MCF 10A (cell line): ENCODE measurements at regions not wholly inside any gene's neighbourhood (a gene's known extent, or its start where the extent isn't known, plus 50 kb on each side); places are given as distances from the start of the nearest gene placed in this dataset.
"Not testable (repeated sequence)": the region's sequence is repeated elsewhere in the genome, so short reads cannot be mapped to it uniquely, and the experiment has no call there.

Experiments
- BruUV-seq: library from RNA; stranded (reverse); fragments of 400-500 nt; replicated peaks from 2 replicates; lab custom pipeline; 2021; lab: Mats Ljungman, UMichigan
- CTCF ChIA-PET: fragments of 300-600 bp; sonication (Branson Sonifier 250); formaldehyde crosslinking; extraction: SDS; loops from one replicate; lab custom pipeline; 2021; ENCODE audit warnings: antibody characterized with exemption, inconsistent platforms; lab: Yijun Ruan, JAX
- POLR2A ChIA-PET: fragments of 300-600, 350-650 bp; sonication (Branson Sonifier 250); formaldehyde crosslinking; extraction: SDS; loops from one replicate; lab custom pipeline; 2020; ENCODE audit warnings: antibody characterized with exemption, inconsistent platforms; lab: Yijun Ruan, JAX
- DNase-seq: peaks from one replicate; pipeline ENCODE4 v3.0.0-alpha.2; 2018; ENCODE audit not compliant: unreplicated experiment
- H3K27ac Mint-ChIP-seq: one replicate; pipeline ENCODE4 v1.8.0; 2022; ENCODE audit warnings: mild to moderate bottlenecking, low read depth, mixed read lengths; ENCODE audit not compliant: unreplicated experiment
- H3K27me3 Mint-ChIP-seq: one replicate; pipeline ENCODE4 v1.8.0; 2022; ENCODE audit warnings: mixed read lengths; ENCODE audit not compliant: insufficient read depth, unreplicated experiment
- H3K36me3 Mint-ChIP-seq: one replicate; pipeline ENCODE4 v1.8.0; 2022; ENCODE audit warnings: mild to moderate bottlenecking, moderate library complexity, mixed read lengths; ENCODE audit not compliant: insufficient read depth, unreplicated experiment
- H3K4me1 Mint-ChIP-seq: one replicate; pipeline ENCODE4 v1.8.0; 2022; ENCODE audit warnings: mixed read lengths; ENCODE audit not compliant: insufficient read depth, unreplicated experiment
- H3K4me3 Mint-ChIP-seq: one replicate; pipeline ENCODE4 v1.8.0; 2022; ENCODE audit warnings: mild to moderate bottlenecking, moderate library complexity, mixed read lengths; ENCODE audit not compliant: unreplicated experiment
- H3K9me3 Mint-ChIP-seq: one replicate; pipeline ENCODE4 v1.8.0; 2022; ENCODE audit warnings: mixed read lengths; ENCODE audit not compliant: unreplicated experiment
- CTCF ChIP-seq: fragments of 200-600 bp; IDR thresholded peaks from one replicate; pipeline ENCODE4 v1.8.0; 2022; ENCODE audit warnings: antibody characterized with exemption, mild to moderate bottlenecking; ENCODE audit not compliant: unreplicated experiment
- intact Hi-C: fragments of 100-400 bp; cut with micrococcal nuclease; formaldehyde crosslinking; loops from 2 replicates; pipeline ENCODE4 v1.14.1; 2022

- DNase-seq, intact Hi-C loops, H3K4me1 Mint-ChIP-seq, H3K9me3 Mint-ChIP-seq, H3K27ac Mint-ChIP-seq, H3K4me3 Mint-ChIP-seq, BruUV-seq, POLR2A ChIA-PET, H3K36me3 Mint-ChIP-seq, CTCF ChIA-PET: not testable (repeated sequence)
- peaks cover 21% of the 10 kb centered on the region for H3K27me3 Mint-ChIP-seq
These were observed 135.9 kb upstream of the PROKR2 start for GRCh38 chr20:5452691-5453090.

GRCh38 chr20:5452286-5452685 lies 135.5 kb upstream of the PROKR2 start:
- intact Hi-C loops = not testable (repeated sequence)

GRCh38 chr20:5451643-5452210 lies 135.0 kb upstream of the PROKR2 start:
- no peak overlapping the region for H3K4me3 Mint-ChIP-seq
- H3K4me1 Mint-ChIP-seq = no peaks in the 10 kb centered on the region
- CTCF ChIA-PET = interaction anchor here (0.6 to 8.8 kb wide), 5 partner anchors 7 to 337 kb away, joined by 3 to 348 read pairs (median 5); no protein-coding TSS in a partner anchor
- BruUV-seq = no TSS peak
- H3K36me3 Mint-ChIP-seq = no peaks in the 10 kb centered on the region
- no peak for DNase-seq
- intact Hi-C loops = no loop called here
- POLR2A ChIA-PET = no interaction called here
- no peaks in the 10 kb centered on the region for H3K9me3 Mint-ChIP-seq
- no peak for TF ChIP-seq CTCF
- peaks cover 30% of the 10 kb centered on the region for H3K27me3 Mint-ChIP-seq
- no peak overlapping the region for H3K27ac Mint-ChIP-seq

More at GRCh38 chr20:5452286-5452685, 135.5 kb upstream of the PROKR2 start:
- CTCF ChIA-PET = interaction anchor here (0.8 kb wide), 2 partner anchors 11 to 247 kb away, joined by 3 to 5 read pairs; no protein-coding TSS in a partner anchor
- H3K9me3 Mint-ChIP-seq, H3K36me3 Mint-ChIP-seq, H3K4me3 Mint-ChIP-seq, POLR2A ChIA-PET, BruUV-seq, H3K27ac Mint-ChIP-seq, H3K4me1 Mint-ChIP-seq, DNase-seq: not testable (repeated sequence)
- peaks cover 25% of the 10 kb centered on the region for H3K27me3 Mint-ChIP-seq

GRCh38 chr20:5448449-5449118 lies 131.8 kb upstream of the PROKR2 start:
- CTCF ChIA-PET = interaction anchor here (0.5 to 8.8 kb wide), 53 partner anchors 10 to 1117 kb away, joined by 3 to 348 read pairs (median 4); partner anchors contain the start of genes CDS2 and PCNA
- peak; percentile 68 for TF ChIP-seq CTCF

GRCh38 chr20:5447188-5447587 lies 130.4 kb upstream of the PROKR2 start:
- CTCF ChIA-PET = interaction anchor here (0.6 to 8.8 kb wide), 31 partner anchors 10 to 706 kb away, joined by 3 to 348 read pairs (median 6); partner anchors contain the start of gene CDS2
- Mint-ChIP-seq H3K4me3 (no peak overlapping the region), H3K4me1 (no peaks in the 10 kb centered on the region), H3K36me3 (no peaks in the 10 kb centered on the region), H3K27ac (no peak overlapping the region), H3K27me3 (peaks cover 73% of the 10 kb centered on the region), H3K9me3 (no peaks in the 10 kb centered on the region)
- BruUV-seq = no TSS peak
- intact Hi-C loops = no loop called here
- DNase-seq = no peak
- POLR2A ChIA-PET = interaction anchor here (0.6 to 2.3 kb wide), 3 partner anchors 242 to 371 kb away, joined by 3 to 8 read pairs (median 3); no protein-coding TSS in a partner anchor
- no peak for TF ChIP-seq CTCF

More at GRCh38 chr20:5448449-5449118, 131.8 kb upstream of the PROKR2 start:
- intact Hi-C loops = loop anchor here (1.0 kb wide), 2 partner anchors 243 to 322 kb away; no protein-coding TSS in a partner anchor
- no peak overlapping the region for H3K27ac Mint-ChIP-seq
- BruUV-seq = no TSS peak
- H3K36me3 Mint-ChIP-seq = no peaks in the 10 kb centered on the region
- H3K9me3 Mint-ChIP-seq = no peaks in the 10 kb centered on the region
- peaks cover 62% of the 10 kb centered on the region for H3K27me3 Mint-ChIP-seq
- POLR2A ChIA-PET = interaction anchor here (1.2 to 2.3 kb wide), 2 partner anchors 243 to 322 kb away, joined by 8 read pairs; partner anchors contain the start of gene CDS2
- DNase-seq = peak; percentile 64
- no peaks in the 10 kb centered on the region for H3K4me1 Mint-ChIP-seq
- no peak overlapping the region for H3K4me3 Mint-ChIP-seq
